Gastrocnemius medialis (tissue), 4 donors: ENCODE measurements at regions not wholly inside any gene's neighbourhood (a gene's known extent, or its start where the extent isn't known, plus 50 kb on each side); places are given as distances from the start of the nearest gene placed in this dataset.

ENCODE experiments used
- POLR2A ChIP-seq, 2 donors: fragments of 450-650 bp; IDR thresholded peaks; one replicate each; pipeline ENCODE4 v1.6.1; 2017; ENCODE audit warnings: antibody characterized with exemption in 2 of 2, mild to moderate bottlenecking in 2 of 2, moderate library complexity in 2 of 2
- TF ChIP-seq, protein P1 (sequence below), 5 experiments: fragments of 450-650 bp in 3 of 5; fragments of 200-600 bp in 2 of 5; sonication (generic) in 2 of 5; IDR thresholded peaks in 4 of 5; conservative IDR thresholded peaks in 1 of 5; 1 replicate in 4 of 5; 2 replicates in 1 of 5; pipeline ENCODE4 v1.5.1; 2016 to 2019; ENCODE audit warnings: antibody characterized with exemption in 5 of 5, mild to moderate bottlenecking in 3 of 5, moderate library complexity in 3 of 5

DNA sequence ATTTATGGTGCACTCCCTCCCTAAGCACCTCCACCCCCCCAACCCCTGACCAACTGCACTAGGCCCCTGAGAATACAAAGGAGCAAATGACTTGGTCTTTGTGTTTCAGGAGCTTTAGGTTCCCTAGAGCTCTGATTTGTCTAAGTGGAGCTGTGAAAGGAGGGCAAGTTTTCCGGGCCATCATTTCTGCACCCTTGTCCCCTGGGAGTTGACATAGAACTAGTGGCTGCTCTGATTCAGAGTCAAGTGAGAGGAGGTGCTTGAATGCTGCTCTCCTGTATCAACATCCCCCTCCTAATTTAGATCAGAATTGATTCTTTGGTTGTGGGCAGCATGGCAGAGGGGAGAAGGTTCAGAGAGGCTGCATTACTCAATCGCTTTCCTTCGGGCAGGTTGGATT, 391.6 kb downstream of the KCNRG start:
- TF ChIP-seq, protein P1, sequence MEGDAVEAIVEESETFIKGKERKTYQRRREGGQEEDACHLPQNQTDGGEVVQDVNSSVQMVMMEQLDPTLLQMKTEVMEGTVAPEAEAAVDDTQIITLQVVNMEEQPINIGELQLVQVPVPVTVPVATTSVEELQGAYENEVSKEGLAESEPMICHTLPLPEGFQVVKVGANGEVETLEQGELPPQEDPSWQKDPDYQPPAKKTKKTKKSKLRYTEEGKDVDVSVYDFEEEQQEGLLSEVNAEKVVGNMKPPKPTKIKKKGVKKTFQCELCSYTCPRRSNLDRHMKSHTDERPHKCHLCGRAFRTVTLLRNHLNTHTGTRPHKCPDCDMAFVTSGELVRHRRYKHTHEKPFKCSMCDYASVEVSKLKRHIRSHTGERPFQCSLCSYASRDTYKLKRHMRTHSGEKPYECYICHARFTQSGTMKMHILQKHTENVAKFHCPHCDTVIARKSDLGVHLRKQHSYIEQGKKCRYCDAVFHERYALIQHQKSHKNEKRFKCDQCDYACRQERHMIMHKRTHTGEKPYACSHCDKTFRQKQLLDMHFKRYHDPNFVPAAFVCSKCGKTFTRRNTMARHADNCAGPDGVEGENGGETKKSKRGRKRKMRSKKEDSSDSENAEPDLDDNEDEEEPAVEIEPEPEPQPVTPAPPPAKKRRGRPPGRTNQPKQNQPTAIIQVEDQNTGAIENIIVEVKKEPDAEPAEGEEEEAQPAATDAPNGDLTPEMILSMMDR (IDR thresholded peaks at IDR 0.05 in 4 of 5, conservative IDR thresholded peaks at IDR 0.05 in 1 of 5): no peak
- no peak for TF ChIP-seq POLR2A (IDR thresholded peaks at IDR 0.05)
